NOMO-1 treated with DMSO at 0.1 percent for 48 hours (cell line): ENCODE measurements at regions not wholly inside any gene's neighbourhood (a gene's known extent, or its start where the extent isn't known, plus 50 kb on each side); places are given as distances from the start of the nearest gene placed in this dataset.
"Not testable (repeated sequence)": the region's sequence is repeated elsewhere in the genome, so short reads cannot be mapped to it uniquely, and the experiment has no call there.

ENCODE experiments used
- DNase-seq: peaks from one replicate; lab custom pipeline; 2025; ENCODE audit not compliant: unreplicated experiment; lab: John Stamatoyannopoulos, UW

DNA sequence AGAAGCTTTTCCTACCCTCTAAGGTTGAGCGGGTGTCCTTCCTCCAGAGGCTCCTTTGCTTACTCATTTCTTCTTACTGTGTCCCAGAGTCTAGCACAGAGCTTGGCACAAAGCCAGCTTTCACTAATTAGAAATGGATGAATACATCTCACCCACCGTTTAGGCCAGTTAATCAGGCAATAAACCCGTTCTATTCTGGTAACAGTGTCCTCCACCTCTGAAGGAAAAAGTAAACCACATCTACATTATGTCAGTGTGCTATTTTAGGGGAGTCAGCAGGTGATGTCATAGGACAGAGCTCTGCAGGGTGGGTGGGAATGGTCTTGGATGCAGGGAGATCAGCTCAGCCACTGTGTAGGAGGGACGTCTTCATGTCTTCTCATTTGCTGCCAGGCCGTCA, 109.2 kb downstream of the OSTF1 start:
- DNase-seq: no peak

DNA sequence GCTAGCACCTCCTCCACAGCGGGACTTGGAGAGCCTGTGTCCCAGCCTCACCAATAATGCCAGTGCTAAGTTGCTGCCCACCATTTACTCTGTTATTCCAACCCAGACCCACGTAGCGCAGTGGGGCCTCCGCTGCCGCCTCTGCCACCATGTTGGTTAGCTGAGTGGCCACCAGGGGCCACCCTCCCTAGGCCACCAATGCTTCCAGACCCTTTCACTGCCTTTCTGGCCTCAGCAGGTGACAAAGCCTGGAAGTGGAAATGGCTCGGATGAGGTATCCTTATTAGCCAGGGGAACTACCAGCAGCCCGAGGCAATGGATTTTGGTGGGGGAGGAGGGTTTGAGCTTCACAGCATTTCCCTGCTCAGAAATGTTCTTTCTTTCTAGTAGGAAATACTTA, 110.1 kb downstream of the OSTF1 start:
- DNase-seq: no peak

DNA sequence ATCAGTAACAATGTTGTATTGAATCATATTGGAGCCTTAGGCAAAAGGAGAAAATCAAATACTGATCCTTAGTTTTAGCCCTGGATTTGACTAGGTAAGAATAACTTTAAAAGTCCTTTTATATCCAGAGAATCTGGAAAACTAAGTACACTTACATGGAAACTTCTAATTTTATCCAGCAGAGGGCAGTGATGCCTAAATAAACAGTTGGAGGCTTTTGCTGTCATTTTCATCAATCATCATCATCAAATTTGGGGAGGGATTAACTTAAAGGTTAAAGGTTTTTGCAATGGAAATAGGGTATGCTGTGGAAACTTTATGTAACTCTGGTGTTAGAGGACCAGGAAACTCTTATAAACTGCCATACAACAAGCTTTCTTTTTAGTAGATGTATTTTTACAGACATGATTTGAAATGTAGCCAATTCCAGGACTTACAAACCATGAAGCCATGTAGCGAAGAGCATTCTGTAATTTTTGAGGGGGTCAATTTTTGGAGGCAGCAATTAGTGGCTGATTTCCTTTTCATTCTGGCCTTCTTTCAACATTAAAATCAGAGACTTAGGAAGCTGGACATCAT, 112.7 kb downstream of the OSTF1 start:
- peak; percentile 0 for DNase-seq

DNA sequence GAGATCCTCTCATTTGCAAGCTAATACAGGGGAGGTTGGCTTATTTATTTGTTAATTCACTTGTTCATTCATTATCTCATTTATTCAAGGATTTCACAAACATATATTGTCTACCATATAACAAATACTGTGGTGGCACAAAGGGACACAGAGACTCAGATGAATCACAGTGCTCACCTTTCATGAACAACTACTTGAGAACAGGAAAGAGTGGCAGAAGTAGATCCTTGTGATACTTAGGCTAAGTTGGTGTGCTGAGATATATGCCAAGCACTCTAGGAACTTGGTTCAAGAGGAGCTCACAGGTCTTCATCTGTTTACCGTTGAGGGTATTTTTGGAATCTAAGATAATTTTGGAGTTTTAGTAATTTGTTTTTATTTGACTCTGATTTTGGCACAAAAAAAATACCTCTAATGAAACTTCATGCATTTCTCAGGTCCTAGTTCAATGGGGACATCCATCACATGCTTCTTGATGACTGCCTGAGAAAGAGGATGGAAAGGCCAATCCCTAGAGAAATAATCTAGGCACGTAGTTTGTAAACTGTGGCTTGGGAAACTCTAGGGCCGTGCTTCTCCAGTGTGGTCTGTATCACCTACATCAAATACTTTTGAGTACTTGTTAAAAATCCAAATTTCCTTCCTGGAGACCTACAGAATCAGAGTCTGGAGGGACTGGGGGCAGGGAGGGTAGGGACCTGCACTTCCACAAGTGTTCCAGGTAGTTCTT, 113.3 kb downstream of the OSTF1 start:
- no peak for DNase-seq

DNA sequence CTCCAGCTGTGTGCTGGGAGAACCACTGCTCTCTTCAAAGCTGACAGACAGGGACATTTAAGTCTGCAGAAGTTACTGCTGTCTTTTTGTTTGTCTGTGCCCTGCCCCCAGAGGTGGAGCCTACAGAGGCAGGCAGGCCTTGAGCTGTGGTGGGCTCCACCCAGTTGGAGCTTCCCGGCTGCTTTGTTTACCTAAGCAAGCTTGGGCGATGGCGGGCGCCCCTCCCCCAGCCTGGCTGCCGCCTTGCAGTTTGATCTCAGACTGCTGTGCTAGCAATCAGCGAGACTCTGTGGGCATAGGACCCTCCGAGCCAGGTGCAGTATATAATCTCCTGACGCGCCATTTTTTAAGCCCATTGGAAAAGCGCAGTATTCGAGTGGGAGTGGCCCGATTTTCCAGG, 119.7 kb downstream of the OSTF1 start:
- DNase-seq: not testable (repeated sequence)

DNA sequence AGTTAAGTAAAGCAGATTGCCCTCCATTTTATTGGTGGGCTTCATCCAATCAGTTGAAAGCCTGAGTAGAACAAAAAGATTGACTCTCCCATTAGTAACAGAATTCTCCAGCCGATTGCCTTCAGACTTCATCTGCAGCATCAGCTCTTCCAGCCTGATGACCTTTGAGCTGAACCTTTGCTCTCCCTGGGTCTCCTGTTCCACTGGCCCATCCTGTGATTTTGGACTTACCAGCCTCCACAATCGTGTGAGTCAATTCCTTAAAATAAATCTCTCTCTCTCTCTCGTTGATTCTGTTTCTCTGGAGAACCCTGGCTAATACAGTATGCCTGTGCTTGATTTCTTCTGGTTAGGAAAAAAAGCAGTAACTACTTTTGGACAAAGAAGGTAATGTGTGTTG, 121.9 kb downstream of the OSTF1 start:
- DNase-seq: no peak

DNA sequence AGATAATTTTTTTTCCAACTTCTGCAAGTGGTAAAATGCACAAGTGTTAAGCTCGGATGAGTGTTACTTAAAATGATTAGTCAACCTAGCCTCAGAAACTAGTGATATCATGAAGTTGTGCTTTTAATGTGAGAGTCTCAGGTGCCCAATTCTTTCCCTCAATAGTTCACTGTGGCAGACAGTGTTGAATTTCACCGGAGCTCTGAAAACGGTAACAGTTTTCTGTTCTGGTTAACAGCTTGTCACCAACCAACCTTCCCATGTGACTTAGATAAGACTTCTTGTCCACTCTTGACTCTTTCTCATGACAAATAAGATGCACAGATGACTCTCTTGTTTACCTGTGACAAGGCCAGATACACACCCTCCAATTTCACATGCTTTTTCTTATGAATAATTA, 125.5 kb downstream of the OSTF1 start:
- no peak for DNase-seq

DNA sequence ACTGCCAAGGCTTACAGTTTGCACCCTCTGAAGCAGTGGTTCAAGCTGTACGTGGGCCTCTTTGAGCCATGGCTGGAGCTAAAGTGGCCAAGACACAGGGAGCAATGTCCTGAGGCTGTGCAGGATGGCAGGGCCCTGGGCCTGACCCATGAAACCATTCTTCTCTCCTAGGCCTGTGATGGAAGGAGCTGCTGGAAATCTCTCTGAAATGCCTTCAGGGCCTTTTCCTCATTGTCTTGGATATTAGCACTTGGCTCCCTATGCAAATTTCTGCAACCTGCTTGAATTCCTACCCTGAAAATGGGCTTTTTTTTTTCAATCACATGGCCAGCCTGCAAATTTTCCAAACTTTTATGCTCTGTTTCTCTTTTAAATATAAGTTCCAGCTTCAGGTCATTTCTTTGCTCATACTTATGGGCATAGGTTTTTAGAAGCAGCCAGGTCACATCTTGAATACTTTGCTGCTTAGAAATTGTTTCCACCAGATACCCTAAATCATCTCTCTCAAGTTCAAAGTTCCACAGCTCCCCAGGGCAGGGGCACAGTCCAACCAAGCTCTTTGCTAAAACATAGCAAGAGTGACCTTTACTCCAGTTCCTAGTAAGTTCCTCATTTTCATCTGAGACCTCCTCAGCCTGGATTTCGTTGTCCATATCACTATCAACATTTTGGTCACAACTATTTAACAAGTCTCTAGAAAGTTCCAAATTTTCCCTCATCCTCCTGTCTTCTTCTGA, 138.3 kb downstream of the OSTF1 start:
- no peak for DNase-seq

DNA sequence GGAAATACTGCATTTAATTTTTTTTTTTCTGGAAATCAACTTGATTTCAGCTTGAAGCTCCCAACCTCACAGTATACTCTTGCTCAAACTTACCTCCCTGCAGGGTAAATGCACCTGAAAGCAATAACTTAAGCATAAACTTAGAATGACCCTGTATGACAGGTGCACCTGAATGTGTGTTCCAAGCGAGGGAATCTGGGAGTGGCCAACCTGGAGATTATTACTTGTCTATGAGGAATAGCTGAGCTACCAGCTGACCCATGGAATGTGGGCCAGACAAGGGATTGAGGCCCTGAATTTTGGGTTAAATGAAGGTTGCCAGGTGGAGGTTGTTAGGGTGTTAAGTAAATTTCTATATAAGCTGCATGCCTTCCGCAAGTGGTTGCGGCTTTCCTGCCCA, 140.6 kb downstream of the OSTF1 start:
- no peak for DNase-seq

DNA sequence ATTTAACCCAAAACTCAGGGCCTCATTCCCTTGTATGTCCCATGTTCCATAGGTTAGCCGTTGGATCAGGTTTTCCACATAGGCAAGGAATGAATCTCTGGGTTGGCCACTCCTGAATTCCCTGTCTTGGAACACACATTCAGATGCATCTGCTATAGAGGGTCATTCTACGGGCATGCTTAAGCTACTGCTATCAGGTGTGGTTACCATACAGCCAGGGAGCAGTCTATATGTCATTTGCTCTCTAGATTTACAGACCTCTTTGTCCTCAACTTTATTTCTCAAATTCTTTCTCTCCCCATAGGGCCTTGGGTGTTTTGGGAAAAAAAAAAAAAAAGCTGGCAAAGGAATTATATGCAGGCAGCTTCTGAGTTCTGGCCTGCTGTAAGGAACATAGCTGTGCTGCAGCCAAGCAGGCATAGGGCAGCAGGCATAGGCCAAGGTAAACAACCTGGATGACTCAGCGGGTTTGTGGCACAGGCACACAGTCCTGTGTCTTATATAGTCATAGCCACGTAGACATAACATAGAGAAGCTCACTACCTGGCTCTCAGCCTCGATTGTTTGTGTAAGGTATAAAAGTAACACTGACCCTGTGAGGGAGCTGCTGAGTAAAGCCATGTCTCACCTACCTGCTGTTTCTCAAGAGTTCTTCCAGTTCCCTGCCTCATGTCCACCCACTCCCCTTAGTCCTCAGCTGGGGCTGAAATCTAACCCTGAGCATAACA, 141.5 kb downstream of the OSTF1 start:
- no peak for DNase-seq

DNA sequence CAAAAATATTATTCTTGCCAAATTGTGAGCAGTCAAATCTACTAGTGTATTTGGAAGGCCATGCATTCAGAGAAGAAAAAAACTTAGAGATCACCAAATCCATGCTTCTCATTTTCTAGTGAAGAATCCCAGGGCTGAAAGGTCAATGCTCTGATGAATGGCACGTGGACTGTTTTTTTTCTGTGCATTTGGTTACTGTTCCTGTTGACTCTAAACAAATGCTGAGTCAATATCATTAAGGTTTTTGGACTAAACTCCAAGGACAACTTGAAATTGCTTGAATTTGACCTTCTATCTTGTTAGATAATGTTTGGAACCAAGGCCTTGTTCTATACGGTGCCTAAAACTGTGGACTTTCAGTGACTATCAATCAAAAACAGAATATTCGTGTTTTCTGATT, 142.2 kb downstream of the OSTF1 start:
- no peak for DNase-seq

DNA sequence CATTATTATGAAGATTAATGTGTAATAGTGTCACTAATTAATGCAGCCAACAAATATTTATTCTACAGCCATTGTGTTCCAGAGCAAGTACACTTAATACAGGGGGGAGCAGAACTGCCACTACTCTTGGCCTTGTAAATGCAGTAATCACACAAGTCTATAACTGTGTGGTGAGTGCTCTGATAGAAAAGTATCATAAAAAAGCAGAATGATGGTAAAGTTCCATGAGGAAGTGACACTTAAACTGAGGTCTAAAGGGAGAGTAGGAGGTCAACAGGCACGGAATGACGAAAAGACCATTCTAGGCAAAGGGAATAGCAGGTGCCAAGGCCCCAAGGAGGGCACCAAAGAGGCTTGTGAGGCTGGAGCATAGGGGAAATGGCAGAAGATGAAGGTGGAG, 142.9 kb downstream of the OSTF1 start:
- DNase-seq: no peak

DNA sequence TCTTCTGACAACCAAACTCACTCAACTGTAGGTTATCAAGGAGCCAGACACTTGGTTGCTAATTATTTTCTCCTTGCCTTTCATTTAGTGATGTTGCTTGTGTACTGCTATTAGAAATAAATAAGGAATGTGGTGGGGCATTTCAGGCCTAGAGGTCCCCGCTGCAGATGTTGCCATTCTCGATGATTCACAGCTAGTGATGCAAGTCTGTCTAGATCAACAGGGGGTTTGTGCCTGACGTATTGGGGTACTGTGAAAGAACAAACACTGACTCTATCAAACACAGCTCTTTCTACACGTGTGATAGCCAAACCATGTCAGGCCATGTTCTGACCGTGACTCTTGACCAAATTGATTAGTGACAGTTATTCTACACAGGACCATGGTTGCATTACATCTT, 144.7 kb downstream of the OSTF1 start:
- no peak for DNase-seq

DNA sequence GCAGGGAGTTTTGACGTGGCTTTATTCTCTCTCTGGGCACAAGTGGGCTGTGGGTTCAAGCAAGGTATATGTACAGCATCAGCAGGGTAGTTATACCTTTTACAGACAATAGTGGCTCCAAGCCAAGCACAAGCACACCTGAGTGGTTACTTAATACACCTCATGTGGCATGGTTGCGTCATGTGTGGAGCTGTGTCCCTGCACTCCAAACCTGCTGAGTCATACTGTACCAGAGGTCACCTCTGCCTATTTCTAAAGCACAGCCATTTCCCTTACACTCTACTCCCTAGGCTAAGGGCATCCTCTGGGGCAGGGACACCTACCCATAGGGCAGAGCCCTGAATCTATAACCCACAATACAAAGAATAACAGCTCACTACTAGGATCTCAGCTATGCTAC, 147.3 kb downstream of the OSTF1 start:
- no peak for DNase-seq

DNA sequence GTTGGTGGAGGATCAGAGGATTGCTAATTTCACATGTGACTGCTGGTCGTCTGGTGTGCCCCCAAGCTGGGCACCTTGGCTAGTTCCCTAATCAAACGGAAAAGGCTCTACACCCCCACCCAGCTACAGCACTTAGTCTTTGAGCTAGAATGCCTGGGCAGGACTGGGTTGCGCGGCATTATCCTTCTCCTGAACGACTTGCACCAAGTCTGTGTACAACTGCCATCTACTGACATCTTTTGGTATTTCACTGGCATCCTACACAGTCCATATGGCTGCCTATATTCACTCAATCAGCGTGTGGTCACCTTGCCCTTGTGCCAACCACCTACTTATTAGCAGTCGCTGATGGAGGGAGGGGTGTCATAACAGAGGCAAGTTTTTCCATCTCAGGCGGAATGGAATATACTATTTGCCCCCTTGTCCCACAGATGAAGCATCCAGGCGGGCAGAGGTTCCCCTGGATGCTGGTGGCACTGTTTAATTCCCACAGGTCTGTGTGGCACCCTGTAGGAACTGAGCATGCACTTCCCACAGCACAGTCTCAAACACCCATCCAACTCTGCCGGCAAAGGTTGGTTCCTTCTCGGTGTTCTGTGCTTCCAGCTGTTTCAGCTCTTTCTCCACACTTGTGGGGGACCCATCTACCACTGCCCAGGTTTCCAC, 150.1 kb downstream of the OSTF1 start:
- DNase-seq: peak; percentile 11

DNA sequence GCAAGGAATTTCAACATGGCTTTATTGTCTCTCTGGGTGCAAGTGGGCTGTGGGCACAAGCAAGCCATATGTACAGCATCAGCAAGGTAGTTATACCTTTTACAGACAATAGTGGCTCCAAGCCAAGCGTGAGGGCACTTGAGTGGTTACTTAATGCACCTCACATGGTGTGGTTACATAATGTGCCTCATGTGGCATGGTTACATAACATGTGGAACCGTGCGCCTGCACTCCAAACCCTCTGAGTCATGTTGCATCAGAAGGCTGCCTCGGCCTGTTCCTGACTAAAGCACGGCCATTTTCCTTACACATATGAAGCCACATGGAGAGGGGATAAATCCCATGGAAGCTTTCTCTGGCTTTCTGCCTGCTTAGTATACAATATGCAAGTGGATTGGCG, 150.9 kb downstream of the OSTF1 start:
- peak; percentile 52 for DNase-seq

DNA sequence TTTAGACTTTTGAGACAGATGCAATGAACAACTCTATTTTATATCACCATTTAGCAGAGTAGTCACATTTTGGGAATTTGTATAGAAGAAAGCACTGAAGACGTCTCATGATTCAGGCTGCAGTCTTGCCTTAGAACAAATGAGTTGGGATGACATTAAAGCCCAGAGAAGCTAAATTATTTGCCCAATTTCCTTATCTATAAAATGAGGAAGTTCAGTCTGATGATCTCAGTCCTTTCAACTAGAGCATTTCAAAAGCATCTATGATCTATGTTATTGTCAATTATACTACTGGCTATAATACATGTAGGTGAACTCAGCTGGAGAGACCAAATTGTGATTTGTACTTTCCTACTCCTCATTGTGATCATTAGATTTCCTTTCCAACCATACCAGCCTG, 154.1 kb downstream of the OSTF1 start:
- DNase-seq: peak; percentile 48

DNA sequence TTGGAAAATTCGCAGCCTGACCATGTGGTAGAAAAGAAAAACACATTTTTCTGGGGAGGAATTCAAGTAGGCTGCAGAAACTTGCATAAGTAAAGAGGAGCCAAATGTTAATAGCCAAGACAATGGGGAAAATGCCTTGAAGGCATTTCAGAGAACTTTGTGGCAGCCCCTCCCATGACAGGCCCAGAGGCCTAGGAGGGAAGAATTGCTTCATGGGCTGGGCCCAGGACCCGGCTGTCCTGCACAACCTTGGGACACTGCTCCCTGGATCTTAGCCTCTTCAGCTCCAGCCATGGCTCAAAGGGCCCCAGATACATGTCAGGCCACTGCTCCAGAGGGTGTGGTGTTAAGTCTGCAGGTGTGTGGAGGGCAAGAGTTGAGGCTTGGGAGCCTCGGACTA, 158.6 kb downstream of the OSTF1 start:
- no peak for DNase-seq

DNA sequence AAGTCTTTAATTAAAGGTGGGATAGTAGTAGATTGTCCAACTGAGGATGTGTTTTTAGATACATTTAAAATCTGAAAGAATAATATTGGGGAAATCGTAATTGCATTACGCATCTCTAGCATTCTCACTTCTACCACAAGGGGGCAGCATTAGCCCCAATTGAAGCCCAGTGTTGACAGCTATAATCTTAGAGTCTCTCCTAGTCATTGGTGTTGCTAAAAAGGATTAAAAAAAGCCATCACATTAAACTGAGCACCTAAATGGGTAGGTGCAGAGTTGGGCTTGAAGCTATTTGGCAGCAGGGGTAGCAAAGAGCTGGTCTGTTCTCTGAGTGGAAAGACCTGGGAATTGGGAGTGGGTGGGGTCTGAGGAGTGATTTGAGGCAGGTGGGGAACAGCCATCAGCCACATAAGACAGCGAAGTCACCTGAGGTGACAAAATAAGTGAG, 177.2 kb downstream of the OSTF1 start:
- DNase-seq: peak; percentile 8

DNA sequence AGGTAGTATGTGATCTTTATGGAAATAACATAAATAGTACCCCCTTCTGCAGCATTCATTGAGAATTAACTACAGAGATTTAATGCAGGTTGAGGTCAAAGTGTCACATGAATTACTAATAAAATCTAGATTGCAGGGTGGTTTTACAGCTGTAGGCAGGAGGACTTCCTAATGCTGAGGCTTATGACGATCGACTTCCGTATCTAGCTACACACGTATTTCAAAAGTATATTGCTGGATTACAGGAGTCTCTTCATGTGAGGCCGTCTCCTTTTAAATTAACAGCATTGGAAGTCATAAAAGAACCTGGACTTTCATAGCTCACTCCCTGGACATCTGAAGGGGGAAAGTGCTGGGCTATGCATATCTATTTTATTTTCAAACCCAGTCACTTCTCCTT, 180.9 kb downstream of the OSTF1 start:
- no peak for DNase-seq

DNA sequence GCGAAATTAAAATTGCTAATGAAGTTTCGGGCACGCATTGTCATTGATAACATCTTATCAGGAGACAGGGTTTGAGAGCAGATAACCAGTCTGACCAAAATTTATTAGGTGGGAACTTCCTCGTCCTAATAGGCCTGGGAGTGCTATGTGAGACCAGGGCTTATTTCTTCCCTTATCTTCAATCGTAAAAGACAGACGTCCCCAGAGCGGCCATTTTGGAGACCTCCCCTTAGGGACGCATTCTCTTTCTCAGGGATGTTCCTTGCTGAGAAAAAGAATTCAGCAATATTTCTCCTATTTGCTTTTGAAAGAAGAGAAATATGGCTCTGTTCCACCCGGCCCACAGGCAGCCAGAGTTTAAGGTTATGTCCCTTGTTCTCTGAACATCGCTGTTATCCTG, 184.7 kb downstream of the OSTF1 start:
- not testable (repeated sequence) for DNase-seq
